Peyer's patch (tissue), 4 donors: ENCODE measurements at regions not wholly inside any gene's neighbourhood (a gene's known extent, or its start where the extent isn't known, plus 50 kb on each side); places are given as distances from the start of the nearest gene placed in this dataset.

Experiments
- POLR2A ChIP-seq, 2 donors: fragments of 450-650 bp; IDR thresholded peaks; one replicate each; pipeline ENCODE4 v1.5.1; 2017; ENCODE audit warnings: antibody characterized with exemption in 2 of 2, mild to moderate bottlenecking in 2 of 2, moderate library complexity in 2 of 2
- TF ChIP-seq, protein P1 (sequence below), 6 experiments: fragments of 450-650 bp in 4 of 6; fragments of 200-600 bp in 2 of 6; sonication (generic) in 1 of 6; IDR thresholded peaks; one replicate each; pipeline ENCODE4 v1.5.1; 2017 to 2019; ENCODE audit warnings: antibody characterized with exemption in 6 of 6, mild to moderate bottlenecking in 3 of 6, moderate library complexity in 1 of 6

GRCh38 chr7:123343611-123344010, 143.8 kb upstream of the SLC13A1 start:
- TF ChIP-seq, protein P1, sequence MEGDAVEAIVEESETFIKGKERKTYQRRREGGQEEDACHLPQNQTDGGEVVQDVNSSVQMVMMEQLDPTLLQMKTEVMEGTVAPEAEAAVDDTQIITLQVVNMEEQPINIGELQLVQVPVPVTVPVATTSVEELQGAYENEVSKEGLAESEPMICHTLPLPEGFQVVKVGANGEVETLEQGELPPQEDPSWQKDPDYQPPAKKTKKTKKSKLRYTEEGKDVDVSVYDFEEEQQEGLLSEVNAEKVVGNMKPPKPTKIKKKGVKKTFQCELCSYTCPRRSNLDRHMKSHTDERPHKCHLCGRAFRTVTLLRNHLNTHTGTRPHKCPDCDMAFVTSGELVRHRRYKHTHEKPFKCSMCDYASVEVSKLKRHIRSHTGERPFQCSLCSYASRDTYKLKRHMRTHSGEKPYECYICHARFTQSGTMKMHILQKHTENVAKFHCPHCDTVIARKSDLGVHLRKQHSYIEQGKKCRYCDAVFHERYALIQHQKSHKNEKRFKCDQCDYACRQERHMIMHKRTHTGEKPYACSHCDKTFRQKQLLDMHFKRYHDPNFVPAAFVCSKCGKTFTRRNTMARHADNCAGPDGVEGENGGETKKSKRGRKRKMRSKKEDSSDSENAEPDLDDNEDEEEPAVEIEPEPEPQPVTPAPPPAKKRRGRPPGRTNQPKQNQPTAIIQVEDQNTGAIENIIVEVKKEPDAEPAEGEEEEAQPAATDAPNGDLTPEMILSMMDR (IDR thresholded peaks at IDR 0.05): no peak
- TF ChIP-seq POLR2A (IDR thresholded peaks at IDR 0.05): no peak
